Endodermal cell (in vitro differentiated cells): ENCODE measurements at regions not wholly inside any gene's neighbourhood (a gene's known extent, or its start where the extent isn't known, plus 50 kb on each side); places are given as distances from the start of the nearest gene placed in this dataset.

ENCODE experiments used
- DNase-seq: peaks from one replicate; pipeline ENCODE4 v3.0.0-alpha.2; 2017
- H3K27ac ChIP-seq: 2 replicates; pipeline ENCODE4 v1.5.1; 2013; ENCODE audit warnings: mild to moderate bottlenecking, low read depth, low read length, moderate library complexity
- H3K27me3 ChIP-seq: 2 replicates; pipeline ENCODE4 v1.6.1; 2013; ENCODE audit warnings: mild to moderate bottlenecking, low read length, moderate library complexity; ENCODE audit not compliant: insufficient read depth, control insufficient read depth, poor library complexity, severe bottlenecking
- H3K36me3 ChIP-seq: 2 replicates; pipeline ENCODE4 v1.7.0; 2013; ENCODE audit warnings: mild to moderate bottlenecking, low read length, moderate library complexity; ENCODE audit not compliant: control insufficient read depth, insufficient read depth
- H3K4me1 ChIP-seq: one replicate; pipeline ENCODE4 v1.7.0; 2013; ENCODE audit warnings: low read length; ENCODE audit not compliant: control insufficient read depth, insufficient read depth
- H3K4me3 ChIP-seq: 2 replicates; pipeline ENCODE4 v1.5.1; 2013; ENCODE audit warnings: mild to moderate bottlenecking, low read length, moderate library complexity
- H3K9ac ChIP-seq: 2 replicates; pipeline ENCODE4 v1.6.1; 2013; ENCODE audit warnings: mild to moderate bottlenecking, low read length, moderate library complexity; ENCODE audit not compliant: poor library complexity, severe bottlenecking; ENCODE audit errors: extremely low read depth
- H3K9me3 ChIP-seq: 2 replicates; pipeline ENCODE4 v1.6.1; 2013; ENCODE audit warnings: mild to moderate bottlenecking, low read length, moderate library complexity; ENCODE audit not compliant: control insufficient read depth
- H3K27ac Mint-ChIP-seq: 2 replicates; pipeline ENCODE4 v1.8.0; 2020; ENCODE audit warnings: mixed read lengths
- H3K27me3 Mint-ChIP-seq: 2 replicates; pipeline ENCODE4 v1.8.0; 2021; ENCODE audit warnings: mild to moderate bottlenecking, mixed read lengths; ENCODE audit not compliant: insufficient read depth
- H3K36me3 Mint-ChIP-seq: 2 replicates; pipeline ENCODE4 v1.8.0; 2020; ENCODE audit warnings: low read depth, mixed read lengths
- H3K4me1 Mint-ChIP-seq: 2 replicates; pipeline ENCODE4 v1.8.0; 2020; ENCODE audit warnings: mixed read lengths
- H3K4me3 Mint-ChIP-seq: 2 replicates; pipeline ENCODE4 v1.8.0; 2020; ENCODE audit warnings: mild to moderate bottlenecking, moderate library complexity, mixed read lengths
- H3K9me3 Mint-ChIP-seq: 2 replicates; pipeline ENCODE4 v1.8.0; 2020; ENCODE audit warnings: mild to moderate bottlenecking, mixed read lengths
- WGBS, 2 experiments: methylation state at CpG; one replicate each; pipeline versions ENCODE4 v1.1.5 to v1.1.7; 2013; ENCODE audit warnings: missing lambda C conversion rate in 2 of 2, mixed read lengths in 1 of 2; ENCODE audit not compliant: insufficient coverage in 1 of 2, insufficient read length in 1 of 2; 5-methylcytosine and 5-hydroxymethylcytosine counted together
- TF ChIP-seq, protein P1 (sequence below): fragments of 200-600 bp; sonication (generic); conservative IDR thresholded peaks from 2 replicates; pipeline ENCODE4 v1.5.0; 2021; ENCODE audit warnings: antibody characterized with exemption, mild to moderate bottlenecking

DNA sequence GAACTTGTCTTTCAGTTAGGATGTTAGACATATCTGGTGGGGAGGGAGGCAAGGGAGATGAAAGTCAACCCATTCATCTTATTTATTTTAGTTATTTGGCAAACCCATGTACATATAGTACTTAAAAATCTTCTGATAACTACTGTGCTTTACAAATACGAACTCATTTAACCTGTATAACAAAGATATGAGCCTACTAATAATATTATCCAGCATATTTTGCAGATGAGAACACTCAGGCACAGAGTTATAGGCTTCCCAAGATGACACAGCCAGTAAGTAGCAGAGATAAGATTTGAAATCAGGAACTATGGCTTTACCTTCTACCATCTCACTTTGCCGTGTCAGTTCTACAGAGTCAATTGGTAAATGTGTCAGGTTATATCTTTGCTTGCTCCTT is 262.6 kb upstream of the DOK6 start:
- Mint-ChIP-seq H3K27me3 (no peaks in the 10 kb centered on the region), H3K4me1 (no peaks in the 10 kb centered on the region), H3K27ac (no peak overlapping the region), H3K4me3 (no peak overlapping the region), H3K9me3 (peaks cover 4% of the 10 kb centered on the region), H3K36me3 (no peaks in the 10 kb centered on the region)
- Histone ChIP-seq H3K4me1 (peaks cover 3% of the 10 kb centered on the region), H3K9me3 (peaks cover 5% of the 10 kb centered on the region), H3K4me3 (no peak overlapping the region), H3K27ac (no peak overlapping the region), H3K36me3 (no peaks in the 10 kb centered on the region), H3K9ac (no peak overlapping the region), H3K27me3 (no peaks in the 10 kb centered on the region)
- no peak for DNase-seq
- TF ChIP-seq, protein P1, sequence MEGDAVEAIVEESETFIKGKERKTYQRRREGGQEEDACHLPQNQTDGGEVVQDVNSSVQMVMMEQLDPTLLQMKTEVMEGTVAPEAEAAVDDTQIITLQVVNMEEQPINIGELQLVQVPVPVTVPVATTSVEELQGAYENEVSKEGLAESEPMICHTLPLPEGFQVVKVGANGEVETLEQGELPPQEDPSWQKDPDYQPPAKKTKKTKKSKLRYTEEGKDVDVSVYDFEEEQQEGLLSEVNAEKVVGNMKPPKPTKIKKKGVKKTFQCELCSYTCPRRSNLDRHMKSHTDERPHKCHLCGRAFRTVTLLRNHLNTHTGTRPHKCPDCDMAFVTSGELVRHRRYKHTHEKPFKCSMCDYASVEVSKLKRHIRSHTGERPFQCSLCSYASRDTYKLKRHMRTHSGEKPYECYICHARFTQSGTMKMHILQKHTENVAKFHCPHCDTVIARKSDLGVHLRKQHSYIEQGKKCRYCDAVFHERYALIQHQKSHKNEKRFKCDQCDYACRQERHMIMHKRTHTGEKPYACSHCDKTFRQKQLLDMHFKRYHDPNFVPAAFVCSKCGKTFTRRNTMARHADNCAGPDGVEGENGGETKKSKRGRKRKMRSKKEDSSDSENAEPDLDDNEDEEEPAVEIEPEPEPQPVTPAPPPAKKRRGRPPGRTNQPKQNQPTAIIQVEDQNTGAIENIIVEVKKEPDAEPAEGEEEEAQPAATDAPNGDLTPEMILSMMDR, result no peak
- WGBS, 2 experiments, result 71 to 90% methylated on average over 1 to 2 of the region's 2 CpGs

DNA sequence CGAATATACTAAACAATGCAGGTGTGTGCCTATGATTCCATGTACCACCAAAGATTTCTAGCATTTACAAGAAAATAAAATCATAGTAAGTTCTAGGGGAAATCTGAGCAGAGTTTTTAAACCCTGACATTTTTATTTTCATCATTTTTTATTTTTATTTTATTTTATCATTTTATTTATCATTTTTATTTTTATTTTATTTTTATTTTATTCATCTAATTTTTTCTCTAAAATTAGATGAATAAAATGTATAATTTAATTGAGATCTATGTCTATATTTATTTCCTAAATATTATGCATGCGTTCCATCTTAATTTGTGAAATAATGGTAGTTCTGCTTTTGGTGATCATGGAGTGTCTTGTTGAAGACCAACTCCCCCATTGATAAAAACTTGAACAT is 257.6 kb upstream of the DOK6 start:
- Mint-ChIP-seq H3K4me1 (peaks cover 3% of the 10 kb centered on the region), H3K9me3 (no peaks in the 10 kb centered on the region)
- WGBS, 2 experiments, result 100% methylated on average over 1 of the region's 2 CpGs; no CpG with 5 or more reads in 1 of the 2 experiments

DNA sequence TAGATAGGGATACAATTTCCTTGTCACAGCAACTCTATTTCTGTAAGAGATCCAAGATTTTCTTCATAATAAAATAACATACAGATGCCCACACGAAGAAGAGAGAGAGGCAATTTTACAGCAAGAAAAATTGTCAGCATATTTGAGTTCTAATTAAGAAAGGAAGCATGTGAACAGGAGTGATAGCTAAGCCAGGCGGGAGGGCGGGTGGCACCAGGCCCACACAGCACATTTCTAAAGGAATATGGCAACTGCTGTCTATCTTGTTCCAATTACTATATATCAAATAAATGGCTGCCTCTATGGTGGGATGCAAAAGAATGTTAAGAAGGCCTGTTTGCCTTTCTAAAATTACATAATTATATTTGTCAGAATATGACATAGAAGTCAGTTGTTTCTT is 248.3 kb upstream of the DOK6 start:
- Mint-ChIP-seq H3K9me3 (no peaks in the 10 kb centered on the region), H3K4me1 (peaks cover 3% of the 10 kb centered on the region), H3K27me3 (peaks cover 2% of the 10 kb centered on the region), H3K27ac (no peak overlapping the region), H3K4me3 (no peak overlapping the region), H3K36me3 (no peaks in the 10 kb centered on the region)
- DNase-seq, result no peak
- no peaks in the 10 kb centered on the region for H3K36me3 ChIP-seq
- WGBS, 2 experiments, result 88% methylated on average over 3 of the region's 3 CpGs; no CpG with 5 or more reads in 1 of the 2 experiments
- TF ChIP-seq, protein P1, result no peak
- H3K27ac ChIP-seq, result no peak overlapping the region
- H3K4me1 ChIP-seq, result no peaks in the 10 kb centered on the region
- H3K9me3 ChIP-seq, result no peaks in the 10 kb centered on the region
- H3K9ac ChIP-seq, result no peak overlapping the region
- peaks cover 39% of the 10 kb centered on the region for H3K27me3 ChIP-seq
- no peak overlapping the region for H3K4me3 ChIP-seq

More for the DNA sequence above, 257.6 kb upstream of the DOK6 start:
- H3K36me3 Mint-ChIP-seq, result no peaks in the 10 kb centered on the region
- Histone ChIP-seq H3K4me3 (no peak overlapping the region), H3K9ac (no peak overlapping the region), H3K4me1 (no peaks in the 10 kb centered on the region), H3K9me3 (no peaks in the 10 kb centered on the region), H3K27me3 (peaks cover 14% of the 10 kb centered on the region), H3K36me3 (no peaks in the 10 kb centered on the region), H3K27ac (no peak overlapping the region)
- DNase-seq, result no peak
- no peak overlapping the region for H3K4me3 Mint-ChIP-seq
- H3K27ac Mint-ChIP-seq, result no peak overlapping the region
- H3K27me3 Mint-ChIP-seq, result peaks cover 5% of the 10 kb centered on the region
- TF ChIP-seq, protein P1, result no peak
